IPS-NIHi7 (cell line): ENCODE measurements at regions not wholly inside any gene's neighbourhood (a gene's known extent, or its start where the extent isn't known, plus 50 kb on each side); places are given as distances from the start of the nearest gene placed in this dataset.
"Not testable (repeated sequence)": the region's sequence is repeated elsewhere in the genome, so short reads cannot be mapped to it uniquely, and the experiment has no call there.

Experiments used
- DNase-seq: peaks from one replicate; pipeline ENCODE4 v3.0.0; 2012; ENCODE audit warnings: mixed read lengths; ENCODE audit errors: extremely low spot score

- no peak for DNase-seq
Observed at GRCh38 chr12:84058136-84058535, 854.5 kb downstream of the SLC6A15 start.

- no peak for DNase-seq
Observed at GRCh38 chr12:84054811-84055210, 857.8 kb downstream of the SLC6A15 start.

- DNase-seq = no peak
Observed at GRCh38 chr12:84047881-84048280, 864.7 kb downstream of the SLC6A15 start.

- no peak for DNase-seq
Observed at GRCh38 chr12:84046859-84047258, 865.7 kb downstream of the SLC6A15 start.

GRCh38 chr12:84043355-84043754 is 869.2 kb downstream of the SLC6A15 start:
- DNase-seq = no peak

- peak; percentile 11 for DNase-seq
Observed at GRCh38 chr12:84038242-84038641, 874.4 kb downstream of the SLC6A15 start.

GRCh38 chr12:84036912-84037311 is 875.7 kb downstream of the SLC6A15 start:
- no peak for DNase-seq

- no peak for DNase-seq
Observed at GRCh38 chr12:84035766-84036165, 876.8 kb downstream of the SLC6A15 start.

GRCh38 chr12:84034871-84035270 is 877.7 kb downstream of the SLC6A15 start:
- no peak for DNase-seq

GRCh38 chr12:84033162-84033561 is 879.4 kb downstream of the SLC6A15 start:
- DNase-seq = no peak

- not testable (repeated sequence) for DNase-seq
Observed at GRCh38 chr12:84018556-84019179, 893.9 kb downstream of the SLC6A15 start.

- DNase-seq = no peak
Observed at GRCh38 chr12:84016956-84017355, 895.6 kb downstream of the SLC6A15 start.

- DNase-seq = no peak
Observed at GRCh38 chr12:83997423-83997822, 915.2 kb downstream of the SLC6A15 start.

GRCh38 chr12:83996671-83997070 is 915.9 kb downstream of the SLC6A15 start:
- no peak for DNase-seq

GRCh38 chr12:83985084-83985483 is 927.5 kb downstream of the SLC6A15 start:
- no peak for DNase-seq

- DNase-seq = no peak
Observed at GRCh38 chr12:83980398-83980797, 932.2 kb downstream of the SLC6A15 start.

GRCh38 chr12:83979785-83980184 is 932.8 kb downstream of the SLC6A15 start:
- no peak for DNase-seq

- no peak for DNase-seq
Observed at GRCh38 chr12:83971781-83972180, 940.8 kb downstream of the SLC6A15 start.

- DNase-seq = no peak
Observed at GRCh38 chr12:83960767-83961166, 951.8 kb downstream of the SLC6A15 start.

- no peak for DNase-seq
Observed at GRCh38 chr12:83958997-83959396, 953.6 kb downstream of the SLC6A15 start.

- DNase-seq = peak; percentile 17
Observed at GRCh38 chr12:83954956-83955601, 957.5 kb downstream of the SLC6A15 start.

GRCh38 chr12:83954071-83954789 is 958.4 kb downstream of the SLC6A15 start:
- DNase-seq = no peak

GRCh38 chr12:83945871-83946270 is 966.7 kb downstream of the SLC6A15 start:
- no peak for DNase-seq
